ENCODE measurements at regions not wholly inside any gene's neighbourhood (a gene's known extent, or its start where the extent isn't known, plus 50 kb on each side); places are given as distances from the start of the nearest gene placed in this dataset.
"Not testable (repeated sequence)": the region's sequence is repeated elsewhere in the genome, so short reads cannot be mapped to it uniquely, and the experiment has no call there.

- no peak for DNase-seq
Observed at GRCh38 chr2:58721912-58722591, 480.9 kb upstream of the FANCL start.

GRCh38 chr2:58720770-58721697 is 479.9 kb upstream of the FANCL start:
- DNase-seq: no peak

GRCh38 chr2:58720033-58720769 is 479.1 kb upstream of the FANCL start:
- DNase-seq: no peak

- no peak for DNase-seq
Observed at GRCh38 chr2:58715344-58715743, 474.2 kb upstream of the FANCL start.

GRCh38 chr2:58714238-58714637 is 473.1 kb upstream of the FANCL start:
- DNase-seq: no peak

- no peak for DNase-seq
Observed at GRCh38 chr2:58710795-58711279, 469.7 kb upstream of the FANCL start.

- DNase-seq: no peak
Observed at GRCh38 chr2:58709687-58710354, 468.7 kb upstream of the FANCL start.

GRCh38 chr2:58709274-58709673 is 468.1 kb upstream of the FANCL start:
- no peak for DNase-seq

- DNase-seq: no peak
Observed at GRCh38 chr2:58708565-58708964, 467.4 kb upstream of the FANCL start.

GRCh38 chr2:58702302-58702885 is 461.3 kb upstream of the FANCL start:
- DNase-seq: no peak

GRCh38 chr2:58701688-58702301 is 460.7 kb upstream of the FANCL start:
- DNase-seq: no peak

GRCh38 chr2:58700591-58700990 is 459.5 kb upstream of the FANCL start:
- no peak for DNase-seq

GRCh38 chr2:58699411-58699810 is 458.3 kb upstream of the FANCL start:
- no peak for DNase-seq

- DNase-seq: no peak
Observed at GRCh38 chr2:58698620-58699019, 457.5 kb upstream of the FANCL start.

GRCh38 chr2:58694114-58694513 is 453.0 kb upstream of the FANCL start:
- not testable (repeated sequence) for DNase-seq

- DNase-seq: not testable (repeated sequence)
Observed at GRCh38 chr2:58691041-58691440, 449.9 kb upstream of the FANCL start.

- no peak for DNase-seq
Observed at GRCh38 chr2:58688813-58689212, 447.7 kb upstream of the FANCL start.

GRCh38 chr2:58686776-58687175 is 445.7 kb upstream of the FANCL start:
- DNase-seq: no peak

GRCh38 chr2:58680755-58681310 is 439.7 kb upstream of the FANCL start:
- DNase-seq: no peak

GRCh38 chr2:58677748-58678147 is 436.6 kb upstream of the FANCL start:
- DNase-seq: no peak

- DNase-seq: no peak
Observed at GRCh38 chr2:58671675-58672074, 430.6 kb upstream of the FANCL start.

GRCh38 chr2:58669998-58670397 is 428.9 kb upstream of the FANCL start:
- DNase-seq: no peak

All from stimulated activated CD4-positive, alpha-beta T cell treated with anti-CD3 and anti-CD28 coated beads, Interleukin-4, amount 100 ng/mL, for 1 hour (primary cell).